Lower leg skin (tissue), 4 donors: ENCODE measurements at regions not wholly inside any gene's neighbourhood (a gene's known extent, or its start where the extent isn't known, plus 50 kb on each side); places are given as distances from the start of the nearest gene placed in this dataset.

Experiments
- DNase-seq, 2 donors: peaks; one replicate each; pipeline ENCODE4 v3.0.0-alpha.2; 2019; ENCODE audit warnings: low spot score in 2 of 2
- H3K4me3 ChIP-seq: fragments of 200-600 bp; sonication (generic); 2 replicates; pipeline ENCODE4 v1.5.1; 2017; ENCODE audit warnings: mild to moderate bottlenecking, low read depth; ENCODE audit not compliant: poor library complexity, severe bottlenecking
- CTCF ChIP-seq, 3 donors: fragments of 450-650 bp; IDR thresholded peaks; one replicate each; pipeline ENCODE4 v1.5.1; 2016; ENCODE audit warnings: antibody characterized with exemption in 3 of 3, mild to moderate bottlenecking in 3 of 3, moderate library complexity in 2 of 3
- POLR2A ChIP-seq, 2 donors: fragments of 450-650 bp; IDR thresholded peaks; one replicate each; pipeline ENCODE4 v1.6.1; 2016 to 2017; ENCODE audit warnings: antibody characterized with exemption in 2 of 2, mild to moderate bottlenecking in 1 of 2, moderate library complexity in 1 of 2
- WGBS, 2 donors: methylation state at CpG; one replicate each; pipeline ENCODE4 v1.1.5; 2018; 5-methylcytosine and 5-hydroxymethylcytosine counted together
- intact Hi-C: fragments of 100-400 bp; cut with DNase I; formaldehyde crosslinking; loops from one replicate; pipeline ENCODE4 v1.15.0; 2023; ENCODE audit warnings: low total_unique reads

GRCh38 chr16:73364413-73364812 is 316.5 kb upstream of the ZFHX3 start:
- 64 to 76% methylated on average over 6 of the region's 6 CpGs for WGBS, 2 donors
- DNase-seq = no peak
- intact Hi-C loops = no loop called here
- TF ChIP-seq CTCF (IDR thresholded peaks at IDR 0.05) = no peak
- no peak for TF ChIP-seq POLR2A (IDR thresholded peaks at IDR 0.05)
- no peak overlapping the region for H3K4me3 ChIP-seq

- H3K4me3 ChIP-seq = no peak overlapping the region
- TF ChIP-seq POLR2A (IDR thresholded peaks at IDR 0.05) (no peak), CTCF (IDR thresholded peaks at IDR 0.05) (no peak)
- WGBS, 2 donors = 63 to 66% methylated on average over 9 of the region's 9 CpGs
- no peak for DNase-seq
- intact Hi-C loops = no loop called here
These were observed 313.1 kb upstream of the ZFHX3 start for GRCh38 chr16:73361061-73361460.

GRCh38 chr16:73356401-73357079 is 308.6 kb upstream of the ZFHX3 start:
- WGBS, 2 donors = 86 to 87% methylated on average over 13 of the region's 13 CpGs
- H3K4me3 ChIP-seq = no peak overlapping the region
- TF ChIP-seq CTCF (IDR thresholded peaks at IDR 0.05) (no peak), POLR2A (IDR thresholded peaks at IDR 0.05) (no peak)
- DNase-seq = no peak
- intact Hi-C loops = no loop called here

GRCh38 chr16:73355981-73356380 is 308.1 kb upstream of the ZFHX3 start:
- intact Hi-C loops = no loop called here
- 85 to 87% methylated on average over 10 of the region's 10 CpGs for WGBS, 2 donors
- H3K4me3 ChIP-seq = no peak overlapping the region
- no peak for TF ChIP-seq CTCF (IDR thresholded peaks at IDR 0.05)
- no peak for TF ChIP-seq POLR2A (IDR thresholded peaks at IDR 0.05)
- DNase-seq = no peak

- intact Hi-C loops = no loop called here
- H3K4me3 ChIP-seq = no peak overlapping the region
- WGBS, 2 donors = 38% methylated on average over 10 of the region's 10 CpGs
- TF ChIP-seq POLR2A (IDR thresholded peaks at IDR 0.05) (no peak), CTCF (IDR thresholded peaks at IDR 0.05) (no peak)
- no peak for DNase-seq
These were observed 306.5 kb upstream of the ZFHX3 start for GRCh38 chr16:73354434-73354833.
